Activated CD4-positive, CD25-positive, alpha-beta regulatory T cell (primary cell): ENCODE measurements at regions not wholly inside any gene's neighbourhood (a gene's known extent, or its start where the extent isn't known, plus 50 kb on each side); places are given as distances from the start of the nearest gene placed in this dataset.
"Not testable (repeated sequence)": the region's sequence is repeated elsewhere in the genome, so short reads cannot be mapped to it uniquely, and the experiment has no call there.

Experiments used
- DNase-seq, 4 experiments: peaks; one replicate each; lab custom pipeline; 2025; lab: John Stamatoyannopoulos, UW

DNA sequence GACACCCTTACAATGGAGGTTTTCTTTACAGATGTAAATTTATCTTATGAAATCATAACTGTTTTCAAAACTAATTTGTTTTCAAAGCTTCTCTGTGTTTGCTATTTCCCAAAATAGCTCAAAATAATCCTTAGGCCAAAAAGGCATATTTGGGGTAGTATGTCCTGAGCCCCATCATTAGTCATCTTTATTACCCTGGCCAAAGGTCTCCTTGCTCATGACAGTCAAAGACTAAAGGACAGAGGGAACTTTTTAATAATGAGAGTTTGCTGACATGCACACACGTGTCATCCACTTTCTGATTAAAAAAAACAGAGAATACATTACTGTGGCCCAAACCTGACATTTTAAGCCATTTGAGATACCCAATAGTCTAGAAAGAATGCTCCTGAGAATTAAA lies 221.9 kb upstream of the DUSP10 start:
- DNase-seq: no peak

DNA sequence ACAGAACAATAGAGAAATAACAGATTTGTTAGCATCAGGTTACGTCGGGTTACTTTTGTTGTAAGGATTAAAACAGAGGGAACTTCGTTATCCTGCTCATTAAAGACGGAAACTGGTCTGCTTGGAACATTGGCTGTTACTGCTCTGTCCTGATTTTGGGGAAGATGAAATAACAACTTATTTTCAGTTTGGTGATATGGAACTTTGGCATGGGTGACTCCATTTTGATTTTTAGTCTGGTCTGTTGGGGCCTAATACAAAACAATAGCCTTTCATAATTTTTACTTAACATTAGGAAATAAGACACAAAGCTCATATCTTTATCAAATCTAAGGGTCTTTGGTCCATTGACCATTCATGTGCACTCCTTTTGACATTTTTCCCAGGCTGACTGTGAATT lies 220.5 kb upstream of the DUSP10 start:
- no peak for DNase-seq

DNA sequence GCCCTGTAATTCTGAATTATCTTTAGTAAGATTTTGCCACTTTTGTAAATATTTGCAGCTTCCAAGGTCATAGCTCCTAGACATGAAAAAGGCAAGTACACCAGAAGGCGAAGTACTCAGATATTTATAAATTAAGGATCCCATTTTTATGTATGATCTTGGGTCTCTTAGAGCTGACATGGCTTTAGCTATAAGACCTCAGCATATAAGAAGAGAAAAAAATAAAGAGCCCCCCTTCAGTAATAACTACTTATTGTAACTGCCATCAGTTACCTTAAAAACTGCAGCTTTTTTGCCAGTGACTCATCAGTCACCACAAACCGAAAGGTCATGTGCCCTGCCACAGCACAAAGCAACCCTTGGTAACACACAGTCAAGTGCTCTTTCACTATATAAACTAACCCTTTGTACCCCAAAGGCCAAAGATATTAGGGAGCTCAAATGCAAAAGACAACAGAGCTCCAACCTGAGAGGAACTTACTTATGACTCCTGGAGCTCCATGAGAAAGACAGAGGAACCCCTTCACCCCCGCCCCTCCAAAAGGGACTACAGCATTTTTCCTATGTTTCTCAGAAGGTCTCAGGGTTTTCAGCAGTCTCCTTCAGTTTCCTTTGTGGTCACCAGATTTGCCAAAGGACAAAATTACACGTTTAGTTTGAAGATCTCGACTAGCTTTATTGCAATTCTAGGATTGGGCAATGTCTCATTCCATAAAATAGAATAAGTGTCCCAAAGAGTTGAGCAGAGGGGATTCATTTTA lies 219.8 kb upstream of the DUSP10 start:
- peak in 1 of 4 experiments; percentile 3 for DNase-seq

DNA sequence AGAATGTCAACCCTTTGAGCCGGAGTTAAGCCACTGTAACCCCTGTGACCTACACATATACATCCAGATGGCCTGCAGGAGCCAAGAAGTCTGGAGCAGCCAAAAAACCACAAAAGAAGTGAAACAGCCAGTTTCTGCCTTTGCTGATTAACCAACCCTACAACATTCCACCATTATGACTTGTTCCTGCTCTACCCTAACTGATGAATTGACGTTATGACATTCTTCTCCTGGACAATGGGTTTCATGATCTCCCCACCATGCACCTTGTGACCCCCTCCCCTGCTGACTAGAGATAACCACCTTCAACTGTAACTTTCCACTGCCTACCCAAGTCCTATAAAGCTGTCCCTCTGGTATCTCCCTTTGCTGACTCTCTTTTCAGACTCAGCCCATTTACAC lies 216.3 kb upstream of the DUSP10 start:
- not testable (repeated sequence) for DNase-seq

DNA sequence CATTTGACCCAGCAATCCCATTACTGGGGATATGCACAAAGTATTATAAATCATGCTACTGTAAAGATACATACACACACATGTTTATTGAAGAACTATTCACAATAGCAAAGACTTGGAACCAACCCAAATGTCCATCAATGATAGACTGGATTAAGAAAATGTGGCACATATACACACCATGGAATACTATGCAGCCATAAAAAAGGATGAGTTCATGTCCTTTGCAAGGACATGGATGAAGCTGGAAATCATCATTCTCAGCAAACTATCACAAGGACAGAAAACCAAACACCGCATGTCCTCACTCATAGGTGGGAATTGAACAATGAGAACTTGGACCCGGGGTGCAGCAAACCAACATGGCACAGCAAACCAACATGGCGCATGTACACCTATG lies 215.5 kb upstream of the DUSP10 start:
- DNase-seq: not testable (repeated sequence)

DNA sequence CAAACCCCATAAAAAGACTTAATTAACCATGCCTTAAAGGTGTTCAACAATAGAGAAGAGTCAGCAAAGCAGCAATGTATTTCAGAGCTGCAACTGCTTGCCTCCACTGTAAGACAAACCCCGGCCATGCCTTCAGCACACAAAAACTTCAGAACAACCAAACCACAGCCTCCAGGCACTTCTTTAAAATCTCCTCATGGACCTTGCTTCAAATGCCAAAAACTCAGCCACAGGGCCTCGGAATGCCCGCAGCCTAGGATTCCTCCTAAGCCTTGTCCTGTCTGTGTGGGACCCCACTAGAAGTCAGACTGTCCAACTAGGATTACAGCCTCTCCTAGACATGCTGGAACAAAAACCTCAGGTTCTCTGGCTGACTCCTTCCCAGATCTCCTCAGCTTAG lies 208.1 kb upstream of the DUSP10 start:
- no peak for DNase-seq

DNA sequence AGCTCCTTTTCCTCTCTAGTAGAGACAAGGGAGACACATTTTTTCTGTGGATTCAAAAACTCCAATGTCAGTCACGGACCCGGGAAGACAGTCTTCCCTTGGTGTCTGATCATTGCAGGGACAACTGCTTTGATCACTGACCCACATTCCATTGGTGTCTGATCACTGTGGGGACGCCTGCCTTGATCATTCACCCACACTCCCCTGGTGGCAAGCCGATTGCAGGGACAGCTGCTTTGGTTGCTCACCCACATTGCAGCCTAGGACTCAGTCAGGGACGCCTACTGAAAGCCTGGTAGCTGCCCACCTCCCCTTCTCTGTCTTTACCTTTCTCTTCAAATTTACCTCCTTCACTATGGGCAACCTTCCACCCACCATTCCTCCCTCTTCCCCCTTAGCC lies 206.6 kb upstream of the DUSP10 start:
- DNase-seq: no peak

DNA sequence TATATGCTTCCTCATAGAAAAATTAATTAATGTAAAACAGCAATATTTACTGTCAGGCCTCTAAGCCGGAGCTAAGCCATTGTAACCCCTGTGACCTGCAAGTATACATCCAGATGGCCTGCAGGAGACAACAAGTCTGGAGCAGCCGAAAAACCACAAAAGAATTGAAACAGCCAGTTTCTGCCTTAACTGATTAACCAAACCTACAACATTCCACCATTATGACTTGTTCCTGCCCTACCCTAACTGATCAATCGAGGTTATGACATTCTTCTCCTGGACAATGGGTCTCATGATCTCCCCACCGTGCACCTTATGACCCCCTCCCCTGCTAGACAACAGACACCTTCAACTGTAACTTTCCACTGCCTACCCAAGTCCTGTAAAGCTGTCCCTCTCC lies 205.8 kb upstream of the DUSP10 start:
- DNase-seq: no peak

DNA sequence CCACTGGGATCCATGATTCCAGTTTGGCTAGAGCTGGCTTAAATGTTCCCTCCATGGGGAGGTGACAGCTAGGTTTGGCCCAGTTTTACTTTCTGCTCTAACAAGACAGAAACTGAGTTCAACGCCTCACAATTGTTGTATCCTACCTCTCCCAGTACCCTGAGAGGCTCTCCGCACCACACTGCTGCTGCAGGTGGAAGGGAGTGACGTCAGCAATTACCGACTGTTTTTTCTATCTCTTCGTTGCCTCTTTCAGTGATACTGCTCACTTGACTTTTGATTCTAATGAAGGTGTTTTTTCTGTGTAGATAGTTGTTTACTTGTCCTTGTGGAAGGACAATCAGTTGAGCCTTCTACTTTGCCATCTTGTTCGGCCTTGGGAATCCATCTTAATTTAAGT lies 204.9 kb upstream of the DUSP10 start:
- no peak for DNase-seq

DNA sequence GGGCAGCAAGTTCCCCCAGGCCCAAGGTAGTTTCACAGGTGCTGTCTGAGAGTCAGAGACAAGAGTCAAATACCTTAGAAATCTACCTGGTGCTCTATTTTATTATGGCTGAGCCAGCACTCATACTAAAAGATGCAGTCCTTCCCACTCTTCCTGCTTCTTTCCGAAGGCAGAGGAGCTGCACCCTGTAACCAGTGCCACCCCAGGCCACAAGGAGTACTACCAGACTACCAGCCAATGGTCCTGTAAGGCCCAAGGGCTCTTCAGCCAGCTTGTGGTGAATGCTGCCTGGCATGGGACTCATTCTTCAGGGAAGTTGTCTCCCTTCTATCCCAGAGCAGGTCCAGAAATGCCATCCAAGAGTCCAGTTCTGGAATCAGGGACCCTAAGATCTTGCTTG lies 203.8 kb upstream of the DUSP10 start:
- no peak for DNase-seq

DNA sequence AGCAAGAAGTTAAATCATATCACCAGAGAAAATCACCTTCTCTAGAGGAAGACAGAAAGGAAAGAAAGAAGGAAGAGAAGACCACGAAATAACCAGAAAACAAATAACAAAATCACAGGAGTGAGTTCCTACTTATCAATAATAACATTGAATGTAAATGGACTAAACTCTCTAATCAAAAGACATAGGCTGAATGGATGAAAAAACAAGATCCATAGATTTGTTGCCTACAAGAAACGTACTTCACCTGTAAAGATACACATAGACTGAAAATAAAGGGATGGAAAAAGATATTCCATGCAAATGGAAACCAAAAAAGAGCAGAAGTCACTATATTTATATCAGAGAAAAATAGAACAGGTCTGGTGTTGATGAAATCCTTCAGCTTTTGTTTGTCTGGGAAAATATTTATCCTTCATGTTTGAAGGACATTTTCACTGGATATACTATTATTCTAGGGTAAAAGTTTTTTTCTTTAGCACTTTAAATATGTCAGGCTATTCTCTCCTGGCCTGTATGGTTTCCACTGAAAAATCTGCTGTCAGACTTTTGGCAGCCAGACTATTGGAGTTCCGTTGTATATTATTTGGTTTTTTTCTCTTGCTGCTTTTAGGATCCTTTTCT lies 202.5 kb upstream of the DUSP10 start:
- no peak for DNase-seq

DNA sequence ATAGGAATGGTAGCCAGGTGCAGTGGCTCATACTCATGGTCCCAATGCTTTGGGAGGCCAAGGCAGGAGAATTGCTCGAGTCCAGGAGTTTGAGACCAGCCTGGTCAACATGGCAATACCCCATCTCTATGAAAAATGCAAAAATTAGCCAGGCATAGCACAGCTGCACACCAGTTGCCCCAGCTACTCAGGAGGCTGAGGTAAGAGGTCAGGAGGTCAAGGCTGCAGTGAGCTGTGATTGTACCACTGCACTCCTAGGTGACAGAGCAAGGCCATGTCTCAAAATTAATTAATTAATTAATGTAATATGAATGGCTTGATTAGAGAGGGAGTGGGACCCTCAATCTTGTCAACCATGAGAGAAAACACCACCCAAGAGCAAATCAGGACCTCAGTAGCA lies 198.7 kb upstream of the DUSP10 start:
- DNase-seq: no peak

DNA sequence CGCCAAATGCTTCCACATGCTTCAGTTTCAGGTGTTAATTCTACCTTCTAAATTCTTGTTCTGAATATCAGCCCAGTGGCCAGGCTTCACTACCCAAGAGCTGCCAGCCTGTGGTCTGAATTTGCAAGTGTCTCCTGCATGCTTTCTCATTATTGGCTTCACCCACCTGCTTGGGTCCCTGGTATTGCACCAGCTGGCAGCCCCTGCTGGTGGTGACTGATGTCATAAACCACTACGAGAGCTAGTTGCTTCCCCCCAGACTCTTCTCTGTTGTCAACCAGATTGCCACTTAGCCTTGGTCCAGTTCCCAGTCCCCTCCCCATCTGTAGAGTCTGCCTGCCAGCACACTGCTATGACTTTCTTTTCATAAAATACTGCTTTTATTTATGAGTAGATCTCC lies 197.7 kb upstream of the DUSP10 start:
- DNase-seq: no peak

DNA sequence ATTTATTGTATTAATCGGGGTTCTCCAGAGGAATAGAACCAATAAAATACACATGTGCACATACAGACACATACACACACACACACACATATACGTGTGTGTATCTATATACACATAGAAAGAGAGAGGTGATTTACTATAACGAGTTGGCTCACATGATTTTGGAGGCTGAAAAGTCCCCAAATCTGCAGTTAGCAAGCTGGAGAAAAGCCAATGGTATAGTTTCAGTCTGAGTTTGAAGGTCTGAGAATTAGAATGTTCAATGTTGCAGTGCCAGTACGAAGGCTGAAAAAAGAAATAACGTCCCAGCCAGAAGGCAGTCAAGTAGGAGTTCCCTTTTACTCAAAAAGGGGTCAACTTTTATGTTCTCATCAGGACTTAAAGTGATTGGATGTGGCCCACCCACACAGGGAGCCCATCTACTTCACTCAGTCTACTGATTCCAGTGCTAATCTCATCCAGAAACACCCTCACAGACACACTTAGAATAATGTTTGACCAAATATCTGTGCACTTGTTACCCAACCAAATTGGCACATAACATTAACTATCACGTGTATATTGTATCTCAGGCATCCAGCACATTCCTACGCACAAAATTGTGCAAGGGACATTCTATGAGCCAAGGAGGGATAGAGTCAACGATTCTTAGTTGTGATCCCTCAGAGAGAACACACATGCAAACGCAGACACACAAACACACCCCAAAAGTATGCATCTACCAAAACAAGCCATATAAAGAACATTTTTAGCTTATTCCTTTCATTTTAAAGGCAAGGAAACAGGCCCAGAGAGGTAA lies 195.5 kb upstream of the DUSP10 start:
- DNase-seq: no peak

DNA sequence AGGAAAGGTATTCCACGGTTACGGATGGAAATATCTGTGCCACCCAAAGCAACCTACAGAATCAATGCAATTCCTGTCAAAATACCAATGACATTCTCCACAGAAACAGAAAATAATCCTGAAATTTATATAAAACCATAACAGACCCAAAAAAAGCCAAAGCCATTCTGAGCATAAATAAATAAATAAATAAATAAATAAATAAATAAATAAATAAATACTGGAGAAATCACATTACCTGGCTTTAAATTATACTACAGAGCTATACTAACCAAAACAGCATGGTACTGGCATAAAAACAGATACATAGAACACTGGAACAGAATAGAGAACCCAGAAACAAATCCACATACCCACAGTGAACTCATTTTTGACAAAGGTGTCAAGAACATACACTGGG lies 191.9 kb upstream of the DUSP10 start:
- no peak for DNase-seq

DNA sequence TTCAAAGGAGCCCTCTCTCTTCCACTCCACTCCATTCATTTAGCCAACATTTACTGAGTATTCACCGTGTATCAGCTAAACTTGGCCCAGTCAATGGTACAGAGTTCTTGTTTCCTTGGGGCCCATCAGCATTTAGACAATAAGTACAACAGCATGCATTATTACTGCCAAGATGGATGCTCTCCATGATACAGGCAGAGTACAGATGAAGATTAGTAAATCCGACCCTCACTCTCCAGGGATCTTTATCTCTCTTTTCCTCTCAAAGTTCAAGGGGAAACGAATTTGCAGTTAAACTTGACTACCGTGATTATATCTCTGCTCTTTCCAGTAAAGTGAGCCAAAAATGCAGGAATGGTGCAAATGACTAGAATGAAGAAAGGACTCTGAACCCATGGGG lies 184.6 kb upstream of the DUSP10 start:
- DNase-seq: no peak

DNA sequence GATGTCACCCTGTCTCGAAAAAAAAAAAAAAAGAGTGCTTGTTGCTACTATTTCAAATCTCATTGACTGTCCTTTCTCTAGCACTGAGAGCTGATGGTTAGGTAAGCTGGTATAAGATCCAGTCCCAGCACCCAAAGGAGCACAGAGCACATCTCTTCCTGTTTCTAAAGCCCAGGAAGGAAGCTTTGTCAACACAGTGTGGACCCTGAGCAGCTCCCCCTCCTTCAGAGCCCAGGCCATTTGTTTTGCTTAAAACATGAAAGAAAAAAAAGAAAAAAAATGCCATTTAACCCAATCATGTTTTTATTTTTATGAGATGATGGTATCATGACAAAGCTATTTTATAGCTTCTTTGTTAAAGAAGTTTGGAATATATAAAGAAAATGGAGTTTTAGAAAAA lies 184.1 kb upstream of the DUSP10 start:
- no peak for DNase-seq

DNA sequence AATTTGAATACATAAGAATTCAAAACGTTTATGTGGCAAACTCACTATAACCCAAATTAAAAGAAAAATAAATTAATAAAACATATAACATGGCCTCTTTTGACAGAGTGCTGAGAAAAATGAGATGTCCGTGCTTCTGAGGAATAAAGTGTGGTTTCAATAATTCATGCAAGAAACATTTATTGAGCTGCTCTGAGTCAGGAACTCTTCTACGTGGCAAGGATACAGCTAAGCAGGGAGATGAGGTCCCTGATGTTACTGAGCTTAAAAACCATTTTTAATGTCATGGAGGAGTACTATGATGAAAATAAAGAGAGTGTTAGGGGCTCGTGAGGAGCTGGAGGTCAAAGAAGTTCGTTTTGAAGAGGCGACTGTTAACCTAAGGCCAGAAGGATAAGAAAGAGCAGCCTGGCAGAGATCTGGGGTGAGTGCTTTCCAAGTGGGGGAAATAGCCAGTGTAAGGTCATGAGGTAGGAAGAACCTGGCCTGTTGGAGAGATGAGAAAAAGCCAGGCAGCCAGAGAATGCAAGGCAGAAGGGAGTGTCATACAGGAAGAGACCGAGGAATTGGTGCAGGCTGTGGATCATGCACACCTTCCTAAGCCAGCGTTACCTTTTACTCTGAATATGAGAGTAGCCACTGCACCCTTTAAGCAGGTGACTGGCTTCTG lies 182.2 kb upstream of the DUSP10 start:
- DNase-seq: no peak

DNA sequence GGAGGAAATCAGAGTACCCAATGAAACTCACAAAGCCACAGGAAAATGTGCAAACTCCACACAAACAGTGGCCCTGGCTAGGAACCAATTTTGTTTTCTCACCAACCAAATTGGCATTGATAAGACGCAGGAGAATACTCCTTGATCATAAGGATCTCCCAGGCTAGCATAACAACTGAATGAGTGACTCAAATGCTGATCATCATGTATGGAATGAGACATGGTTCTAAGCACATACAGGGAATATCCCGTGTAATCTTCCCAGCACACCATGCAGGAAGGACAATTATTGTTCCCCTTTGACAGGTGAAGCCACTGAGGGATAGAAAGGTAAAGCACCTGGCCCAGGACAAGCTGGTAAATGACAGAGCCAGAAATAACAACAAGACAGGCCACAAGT lies 180.0 kb upstream of the DUSP10 start:
- DNase-seq: no peak

DNA sequence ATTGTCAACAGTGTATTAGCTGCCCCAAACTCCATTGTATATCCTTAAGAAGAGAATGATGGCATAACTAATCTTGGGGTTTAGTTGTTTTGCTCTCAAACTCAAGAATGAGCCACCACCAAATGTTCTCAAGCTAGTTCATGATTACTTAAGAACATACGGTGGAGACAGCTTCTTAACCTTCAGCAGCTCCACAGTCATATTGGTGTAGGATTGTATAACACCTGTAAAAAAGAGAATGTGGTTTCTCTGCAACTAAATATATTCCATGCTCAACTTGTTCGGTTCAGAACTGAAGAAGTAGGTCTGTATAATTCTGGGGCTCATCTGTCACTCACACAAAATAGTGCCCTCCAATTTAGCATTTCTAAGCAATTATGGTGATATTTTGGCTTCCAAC lies 177.9 kb upstream of the DUSP10 start:
- DNase-seq: no peak

DNA sequence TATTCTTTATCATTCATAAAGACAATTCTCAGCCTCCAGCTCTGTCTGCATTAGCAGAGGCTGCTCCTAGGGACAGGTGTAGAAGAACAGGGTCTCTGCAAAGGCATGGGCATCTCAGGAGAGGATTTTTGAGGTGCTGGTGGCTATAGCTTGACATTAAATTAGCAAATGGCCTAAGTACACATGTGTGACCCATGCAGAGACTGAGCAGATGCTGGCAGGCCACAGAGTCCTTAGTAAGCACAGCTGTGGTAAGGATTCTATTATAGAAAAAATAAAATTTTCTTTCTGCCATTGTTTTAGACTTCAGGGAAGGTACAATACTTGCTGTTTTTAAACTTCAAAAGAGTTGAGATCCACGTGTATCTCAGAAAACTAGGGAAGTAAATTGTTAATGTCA lies 177.5 kb upstream of the DUSP10 start:
- no peak for DNase-seq

DNA sequence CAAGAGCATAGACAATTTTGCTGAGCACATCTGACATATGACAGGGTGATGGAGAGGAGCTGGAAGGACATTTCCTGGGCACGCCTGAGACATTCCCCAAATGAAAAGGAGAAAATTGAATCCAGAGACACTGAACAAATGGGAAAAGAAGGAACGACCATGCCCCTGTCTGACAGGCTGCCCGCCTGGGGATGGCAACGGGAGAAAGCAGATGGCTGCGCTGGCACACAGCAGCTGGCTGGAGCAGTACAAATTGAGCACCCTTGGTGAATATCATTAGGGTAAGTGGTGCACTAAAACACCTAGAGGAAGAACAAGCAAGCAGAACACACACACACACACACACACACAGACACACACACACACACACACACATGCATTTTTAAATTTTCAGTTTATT lies 174.3 kb upstream of the DUSP10 start:
- DNase-seq: no peak

DNA sequence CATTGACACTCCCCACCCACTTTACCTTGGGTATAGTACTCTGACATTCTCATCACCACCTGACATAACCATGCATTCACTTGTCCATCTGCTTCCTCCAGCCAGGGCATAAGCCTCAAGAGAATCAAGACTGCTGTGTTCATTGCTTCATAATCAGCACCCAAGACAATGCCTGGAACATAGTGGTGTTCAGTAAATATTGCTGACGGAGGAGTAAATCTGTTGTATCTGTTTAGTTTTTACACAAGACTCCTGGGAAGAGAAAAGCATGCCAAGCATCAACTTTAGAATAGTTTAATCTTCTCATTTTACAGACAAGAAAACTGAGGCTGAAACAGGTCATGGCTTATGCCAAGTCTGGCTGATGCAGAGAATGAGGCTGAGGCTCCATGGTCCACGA lies 173.9 kb upstream of the DUSP10 start:
- DNase-seq: no peak
